K562 (cell line): ENCODE measurements at regions not wholly inside any gene's neighbourhood (a gene's known extent, or its start where the extent isn't known, plus 50 kb on each side); places are given as distances from the start of the nearest gene placed in this dataset.

Experiments used
- PHF8 ChIP-seq: fragments of 200-600 bp; sonication (generic); IDR thresholded peaks from 2 replicates; pipeline ENCODE4 v1.6.1; 2012; ENCODE audit warnings: mixed run types, mild to moderate bottlenecking, inconsistent platforms, low read length, moderate library complexity, borderline replicate concordance
- POLR2A ChIP-seq: fragments of 450-650 bp; conservative IDR thresholded peaks from 2 replicates; pipeline ENCODE4 v1.6.1; 2016

DNA sequence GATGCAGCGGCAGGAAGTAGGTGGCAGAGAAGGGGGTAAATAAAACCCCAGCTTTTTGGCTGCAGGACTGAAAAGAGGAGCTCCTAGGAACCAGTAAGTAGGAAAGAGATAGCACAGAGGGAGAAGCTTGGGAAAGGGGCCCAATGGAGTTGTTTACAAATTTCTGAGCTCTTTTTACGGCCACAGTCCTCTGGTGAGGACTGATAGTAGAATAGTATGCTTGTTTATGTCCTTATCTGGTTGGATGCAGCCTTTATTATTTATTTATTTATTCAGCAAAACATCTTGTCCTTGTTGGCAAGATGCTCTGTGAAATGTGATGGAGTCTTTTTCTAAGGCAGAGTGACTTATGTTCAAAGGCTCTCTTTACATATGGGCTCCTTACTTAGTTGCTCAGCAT is 119.7 kb upstream of the AHI1 start:
- TF ChIP-seq POLR2A = no peak
- TF ChIP-seq PHF8 = no peak
